ENCODE measurements at regions not wholly inside any gene's neighbourhood (a gene's known extent, or its start where the extent isn't known, plus 50 kb on each side); places are given as distances from the start of the nearest gene placed in this dataset.

GRCh38 chr13:85653681-85654080 lies 145.5 kb downstream of the SLITRK6 start:
- H3K9me3 ChIP-seq (ENCODE audit: control insufficient read depth, insufficient read depth, low read depth, low read length) = no peaks in the 10 kb centered on the region
- DNase-seq (ENCODE audit: low read depth in 2 of 2) = no peak
- H3K9ac ChIP-seq (ENCODE audit: insufficient read depth, low read length) = no peak overlapping the region
- no peaks in the 10 kb centered on the region for H3K36me3 ChIP-seq (ENCODE audit: control insufficient read depth, insufficient read depth, low read length)
- H3K4me1 ChIP-seq (ENCODE audit: control insufficient read depth, extremely low read depth, insufficient read depth, low read length) = no peaks in the 10 kb centered on the region
- no peak overlapping the region for H3K4me3 ChIP-seq (replicated peaks in 1 of 4; ENCODE audit: control extremely low read depth in 1 of 4, insufficient read depth in 1 of 4, low read depth in 3 of 4, low read length in 4 of 4)
- no peaks in the 10 kb centered on the region for H3K79me2 ChIP-seq (ENCODE audit: control insufficient read depth, insufficient read depth, low read length)
- H3K27me3 ChIP-seq (ENCODE audit: control insufficient read depth, insufficient read depth, low read length) = no peaks in the 10 kb centered on the region
- H3K27ac ChIP-seq (ENCODE audit: insufficient read depth, low read length) = no peak overlapping the region
- H2AFZ ChIP-seq (ENCODE audit: low read length) = no peak overlapping the region
- no peaks in the 10 kb centered on the region for H4K20me1 ChIP-seq (ENCODE audit: control insufficient read depth, extremely low read depth, insufficient read depth, low read length)
- TF ChIP-seq, protein P1, sequence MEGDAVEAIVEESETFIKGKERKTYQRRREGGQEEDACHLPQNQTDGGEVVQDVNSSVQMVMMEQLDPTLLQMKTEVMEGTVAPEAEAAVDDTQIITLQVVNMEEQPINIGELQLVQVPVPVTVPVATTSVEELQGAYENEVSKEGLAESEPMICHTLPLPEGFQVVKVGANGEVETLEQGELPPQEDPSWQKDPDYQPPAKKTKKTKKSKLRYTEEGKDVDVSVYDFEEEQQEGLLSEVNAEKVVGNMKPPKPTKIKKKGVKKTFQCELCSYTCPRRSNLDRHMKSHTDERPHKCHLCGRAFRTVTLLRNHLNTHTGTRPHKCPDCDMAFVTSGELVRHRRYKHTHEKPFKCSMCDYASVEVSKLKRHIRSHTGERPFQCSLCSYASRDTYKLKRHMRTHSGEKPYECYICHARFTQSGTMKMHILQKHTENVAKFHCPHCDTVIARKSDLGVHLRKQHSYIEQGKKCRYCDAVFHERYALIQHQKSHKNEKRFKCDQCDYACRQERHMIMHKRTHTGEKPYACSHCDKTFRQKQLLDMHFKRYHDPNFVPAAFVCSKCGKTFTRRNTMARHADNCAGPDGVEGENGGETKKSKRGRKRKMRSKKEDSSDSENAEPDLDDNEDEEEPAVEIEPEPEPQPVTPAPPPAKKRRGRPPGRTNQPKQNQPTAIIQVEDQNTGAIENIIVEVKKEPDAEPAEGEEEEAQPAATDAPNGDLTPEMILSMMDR (conservative IDR thresholded peaks at IDR 0.05 in 1 of 2, IDR thresholded peaks at IDR 0.05 in 1 of 2; ENCODE audit: low read depth in 1 of 2, low read length in 2 of 2) = no peak
- TF ChIP-seq EZH2 (IDR thresholded peaks at IDR 0.05; ENCODE audit: low read length, missing control alignments) = no peak
- H3K4me2 ChIP-seq (ENCODE audit: extremely low read depth, insufficient read depth, low read length) = no peak overlapping the region

DNA sequence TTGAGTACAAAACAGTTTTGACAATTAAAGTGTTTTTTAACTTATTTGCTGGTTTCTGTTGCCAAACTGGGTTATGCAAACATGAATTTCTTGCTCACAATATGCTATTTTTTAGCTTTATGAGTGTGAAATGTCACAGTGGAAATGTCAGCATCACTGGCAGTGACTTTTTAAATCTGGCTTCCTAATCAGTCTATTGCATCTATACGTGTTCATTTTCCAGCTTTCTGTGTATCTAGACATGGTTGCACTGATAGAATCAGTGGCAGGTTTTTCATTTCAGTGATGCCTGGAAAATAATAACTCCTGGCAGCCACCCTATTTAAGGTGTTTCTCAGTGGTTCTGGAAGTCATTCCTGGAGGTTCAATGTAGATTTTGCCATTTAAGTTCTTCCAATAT lies 146.7 kb downstream of the SLITRK6 start:
- H3K4me1 ChIP-seq (ENCODE audit: control insufficient read depth, extremely low read depth, insufficient read depth, low read length) = no peaks in the 10 kb centered on the region
- TF ChIP-seq EZH2 (IDR thresholded peaks at IDR 0.05; ENCODE audit: low read length, missing control alignments) = no peak
- TF ChIP-seq, protein P1 (conservative IDR thresholded peaks at IDR 0.05 in 1 of 2, IDR thresholded peaks at IDR 0.05 in 1 of 2; ENCODE audit: low read depth in 1 of 2, low read length in 2 of 2) = no peak
- no peaks in the 10 kb centered on the region for H3K9me3 ChIP-seq (ENCODE audit: control insufficient read depth, insufficient read depth, low read depth, low read length)
- H3K4me3 ChIP-seq (replicated peaks in 1 of 4; ENCODE audit: control extremely low read depth in 1 of 4, insufficient read depth in 1 of 4, low read depth in 3 of 4, low read length in 4 of 4) = no peak overlapping the region
- H3K27ac ChIP-seq (ENCODE audit: insufficient read depth, low read length) = no peak overlapping the region
- no peak overlapping the region for H2AFZ ChIP-seq (ENCODE audit: low read length)
- no peaks in the 10 kb centered on the region for H4K20me1 ChIP-seq (ENCODE audit: control insufficient read depth, extremely low read depth, insufficient read depth, low read length)
- no peak overlapping the region for H3K4me2 ChIP-seq (ENCODE audit: extremely low read depth, insufficient read depth, low read length)
- no peak for DNase-seq (ENCODE audit: low read depth in 2 of 2)
- H3K27me3 ChIP-seq (ENCODE audit: control insufficient read depth, insufficient read depth, low read length) = no peaks in the 10 kb centered on the region
- H3K36me3 ChIP-seq (ENCODE audit: control insufficient read depth, insufficient read depth, low read length) = no peaks in the 10 kb centered on the region
- H3K9ac ChIP-seq (ENCODE audit: insufficient read depth, low read length) = no peak overlapping the region
- H3K79me2 ChIP-seq (ENCODE audit: control insufficient read depth, insufficient read depth, low read length) = no peaks in the 10 kb centered on the region

DNA sequence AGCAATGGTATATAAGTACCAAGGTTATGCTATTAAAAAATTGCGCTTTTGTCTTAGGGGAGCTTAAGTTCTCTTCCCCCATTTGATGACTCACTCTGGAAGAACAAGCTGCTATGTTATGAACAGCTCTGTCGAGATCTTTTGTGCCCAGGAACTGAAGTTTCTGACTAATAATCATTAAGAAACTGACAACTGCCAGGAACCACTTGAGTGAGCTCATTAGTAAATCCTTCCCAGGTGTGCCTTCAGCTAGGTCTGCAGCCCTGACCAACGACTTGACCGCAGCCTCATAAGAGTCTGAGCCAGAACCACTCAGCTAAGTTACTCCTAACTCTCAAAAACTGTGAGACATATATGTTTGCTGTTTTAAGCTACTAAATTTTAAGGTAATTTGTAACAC lies 147.8 kb downstream of the SLITRK6 start:
- Histone ChIP-seq H3K36me3 (ENCODE audit: control insufficient read depth, insufficient read depth, low read length) (no peaks in the 10 kb centered on the region), H4K20me1 (ENCODE audit: control insufficient read depth, extremely low read depth, insufficient read depth, low read length) (no peaks in the 10 kb centered on the region), H2AFZ (ENCODE audit: low read length) (no peak overlapping the region), H3K79me2 (ENCODE audit: control insufficient read depth, insufficient read depth, low read length) (no peaks in the 10 kb centered on the region), H3K27me3 (ENCODE audit: control insufficient read depth, insufficient read depth, low read length) (no peaks in the 10 kb centered on the region), H3K9me3 (ENCODE audit: control insufficient read depth, insufficient read depth, low read depth, low read length) (no peaks in the 10 kb centered on the region), H3K4me1 (ENCODE audit: control insufficient read depth, extremely low read depth, insufficient read depth, low read length) (no peaks in the 10 kb centered on the region), H3K4me2 (ENCODE audit: extremely low read depth, insufficient read depth, low read length) (no peak overlapping the region), H3K9ac (ENCODE audit: insufficient read depth, low read length) (no peak overlapping the region), H3K27ac (ENCODE audit: insufficient read depth, low read length) (no peak overlapping the region), H3K4me3 (replicated peaks in 1 of 4; ENCODE audit: control extremely low read depth in 1 of 4, insufficient read depth in 1 of 4, low read depth in 3 of 4, low read length in 4 of 4) (no peak overlapping the region)
- DNase-seq (ENCODE audit: low read depth in 2 of 2) = peak in 1 of 2 donors; percentile 72
- no peak for TF ChIP-seq EZH2 (IDR thresholded peaks at IDR 0.05; ENCODE audit: low read length, missing control alignments)
- TF ChIP-seq, protein P1 (conservative IDR thresholded peaks at IDR 0.05 in 1 of 2, IDR thresholded peaks at IDR 0.05 in 1 of 2; ENCODE audit: low read depth in 1 of 2, low read length in 2 of 2) = no peak
